H1 (cell line): ENCODE measurements at regions not wholly inside any gene's neighbourhood (a gene's known extent, or its start where the extent isn't known, plus 50 kb on each side); places are given as distances from the start of the nearest gene placed in this dataset.

Experiments used
- CTCF ChIA-PET: fragments of 300-600 bp; sonication (Branson Sonifier 250); formaldehyde crosslinking; loops from one replicate; lab custom pipeline; 2021; ENCODE audit not compliant: partially characterized antibody; lab: Charles Lee
- POLR2A ChIA-PET: fragments of 300-600 bp; sonication (Branson Sonifier 250); formaldehyde crosslinking; loops from one replicate; lab custom pipeline; 2021; ENCODE audit warnings: inconsistent platforms; ENCODE audit not compliant: partially characterized antibody; lab: Charles Lee
- DNase-seq, 2 experiments: peaks; one replicate each; pipeline versions ENCODE4 v3.0.0 to v3.0.0-alpha.2; 2010 to 2022; ENCODE audit warnings: low spot score in 2 of 2, low read depth in 1 of 2, mixed read lengths in 1 of 2
- FAIRE-seq: peaks from 2 replicates; lab custom pipeline; 2011; peaks lifted over from hg19 to GRCh38; lab: Jason Lieb, UNC
- H2AFZ ChIP-seq: 2 replicates; pipeline ENCODE4 v1.8.1; 2012; ENCODE audit warnings: low read length, inconsistent platforms
- H2AK5ac ChIP-seq: 2 replicates; pipeline ENCODE4 v1.6.1; 2013; ENCODE audit warnings: low read depth, low read length
- H2BK120ac ChIP-seq: replicated peaks from 2 replicates; pipeline ENCODE3; 2013; ENCODE audit warnings: low read depth, low read length, inconsistent platforms
- H2BK12ac ChIP-seq: 2 replicates; pipeline ENCODE4 v1.6.1; 2013; ENCODE audit warnings: low read depth, low read length
- H2BK15ac ChIP-seq: 2 replicates; pipeline ENCODE4 v1.6.1; 2013; ENCODE audit warnings: low read length
- H2BK20ac ChIP-seq: 2 replicates; pipeline ENCODE4 v1.6.1; 2013; ENCODE audit warnings: low read length
- H2BK5ac ChIP-seq: 2 replicates; pipeline ENCODE4 v1.6.1; 2013; ENCODE audit warnings: low read depth, low read length
- H3K14ac ChIP-seq: 2 replicates; pipeline ENCODE4 v1.6.1; 2013; ENCODE audit warnings: inconsistent platforms; ENCODE audit not compliant: insufficient read length
- H3K18ac ChIP-seq: 2 replicates; pipeline ENCODE4 v1.6.1; 2013; ENCODE audit warnings: low read length; ENCODE audit errors: extremely low read depth
- H3K23ac ChIP-seq: 2 replicates; pipeline ENCODE4 v1.6.1; 2013; ENCODE audit warnings: inconsistent platforms; ENCODE audit not compliant: insufficient read length
- H3K23me2 ChIP-seq: 2 replicates; pipeline ENCODE4 v1.6.1; 2013; ENCODE audit warnings: low read depth, low read length
- H3K27ac ChIP-seq: 2 replicates; pipeline ENCODE4 v1.6.1; 2011; ENCODE audit warnings: low read depth, low read length, inconsistent platforms
- H3K27me3 ChIP-seq, 4 experiments: replicated peaks in 1 of 4; 1 replicate in 1 of 4; 2 replicates in 3 of 4; pipeline versions ENCODE4 v1.6.1 to v1.8.1; 2011 to 2013; ENCODE audit warnings: low read length in 3 of 4, mild to moderate bottlenecking in 3 of 4, inconsistent platforms in 2 of 4, mixed read lengths in 2 of 4, moderate library complexity in 1 of 4; ENCODE audit not compliant: control insufficient read depth in 3 of 4, insufficient read depth in 3 of 4; ENCODE audit errors: extremely low read depth in 1 of 4
- H3K36me3 ChIP-seq, 4 experiments: 2 replicates each; pipeline versions ENCODE4 v1.6.1 to v1.8.1; 2011 to 2013; ENCODE audit warnings: mild to moderate bottlenecking in 4 of 4, low read length in 3 of 4, moderate library complexity in 2 of 4, control low read depth in 1 of 4, inconsistent platforms in 1 of 4; ENCODE audit not compliant: insufficient read depth in 4 of 4, control insufficient read depth in 2 of 4
- H3K4ac ChIP-seq: replicated peaks from 2 replicates; pipeline ENCODE3; 2013; ENCODE audit warnings: low read length, low read depth, mixed read lengths, inconsistent platforms; ENCODE audit not compliant: insufficient read length
- H3K4me1 ChIP-seq, 4 experiments: replicated peaks in 1 of 4; 1 replicate in 1 of 4; 2 replicates in 3 of 4; pipeline versions ENCODE4 v1.6.1 to v1.8.1; 2011 to 2013; ENCODE audit warnings: low read length in 3 of 4, inconsistent platforms in 2 of 4, mixed read lengths in 1 of 4; ENCODE audit not compliant: insufficient read depth in 4 of 4, control insufficient read depth in 3 of 4
- H3K4me2 ChIP-seq, 2 experiments: 2 replicates each; pipeline versions ENCODE4 v1.6.1 to v1.8.1; 2011 to 2013; ENCODE audit warnings: low read depth in 2 of 2, low read length in 2 of 2, control low read depth in 1 of 2, inconsistent platforms in 1 of 2, mild to moderate bottlenecking in 1 of 2; ENCODE audit not compliant: insufficient read depth in 1 of 2
- H3K4me3 ChIP-seq, 4 experiments: fragments of 200-600, 300-600 bp in 1 of 4; sonication (generic), shearing (Covaris generic), sonication (Bioruptor Twin) in 1 of 4; 2 replicates each; pipeline versions ENCODE4 v1.5.1 to v1.8.1; 2011 to 2016; ENCODE audit warnings: low read length in 4 of 4, low read depth in 3 of 4, control low read depth in 2 of 4, inconsistent platforms in 2 of 4, mild to moderate bottlenecking in 2 of 4, mixed read lengths in 1 of 4, moderate library complexity in 1 of 4; ENCODE audit not compliant: insufficient read depth in 2 of 4; ENCODE audit errors: extremely low read depth in 1 of 4
- H3K56ac ChIP-seq: replicated peaks from 2 replicates; pipeline ENCODE3; 2013; ENCODE audit warnings: low read depth, mild to moderate bottlenecking, mixed read lengths, low read length, inconsistent platforms; ENCODE audit not compliant: insufficient read length
- H3K79me1 ChIP-seq: 2 replicates; pipeline ENCODE4 v1.6.1; 2013; ENCODE audit warnings: low read depth, low read length, control low read depth
- H3K79me2 ChIP-seq, 2 experiments: 2 replicates each; pipeline versions ENCODE4 v1.6.1 to v1.8.1; 2012 to 2013; ENCODE audit warnings: low read length in 2 of 2, mild to moderate bottlenecking in 2 of 2, inconsistent platforms in 1 of 2; ENCODE audit not compliant: insufficient read depth in 2 of 2, control insufficient read depth in 1 of 2
- H3K9ac ChIP-seq, 4 experiments: replicated peaks in 1 of 4; 1 replicate in 1 of 4; 2 replicates in 3 of 4; pipeline versions ENCODE4 v1.6.1 to v1.8.1; 2011 to 2013; ENCODE audit warnings: low read depth in 3 of 4, low read length in 3 of 4, control low read depth in 2 of 4, mild to moderate bottlenecking in 2 of 4, moderate library complexity in 2 of 4, inconsistent platforms in 1 of 4; ENCODE audit errors: extremely low read depth in 1 of 4
- H3K9me3 ChIP-seq, 2 experiments: 2 replicates each; pipeline versions ENCODE4 v1.6.1 to v1.8.1; 2012 to 2013; ENCODE audit warnings: mild to moderate bottlenecking in 2 of 2, moderate library complexity in 2 of 2, control low read depth in 1 of 2, inconsistent platforms in 1 of 2, low read depth in 1 of 2, low read length in 1 of 2, mixed read lengths in 1 of 2; ENCODE audit not compliant: insufficient read depth in 2 of 2
- H4K20me1 ChIP-seq, 2 experiments: replicated peaks in 1 of 2; 2 replicates each; pipeline versions ENCODE3 to v1.8.1; 2011 to 2013; ENCODE audit warnings: inconsistent platforms in 2 of 2, low read length in 2 of 2, mild to moderate bottlenecking in 1 of 2; ENCODE audit not compliant: insufficient read depth in 2 of 2, control insufficient read depth in 1 of 2
- H4K5ac ChIP-seq: 2 replicates; pipeline ENCODE4 v1.6.1; 2013; ENCODE audit warnings: low read length, low read depth, mixed read lengths, inconsistent platforms; ENCODE audit not compliant: insufficient read length
- H4K8ac ChIP-seq: 2 replicates; pipeline ENCODE4 v1.8.0; 2013; ENCODE audit warnings: mild to moderate bottlenecking, moderate library complexity, low read length, inconsistent platforms; ENCODE audit not compliant: insufficient read depth; ENCODE audit errors: extremely low read depth
- H4K91ac ChIP-seq: replicated peaks from 2 replicates; pipeline ENCODE3; 2013; ENCODE audit warnings: low read length, mixed read lengths, inconsistent platforms; ENCODE audit not compliant: insufficient read length
- CHD1 ChIP-seq: IDR thresholded peaks from 2 replicates; pipeline ENCODE4 v1.6.1; 2012; ENCODE audit warnings: low read depth, low read length, improper control_type of control experiment
- WGBS, 2 experiments: shearing (Covaris generic) in 1 of 2; methylation state at CpG; one replicate each; pipeline versions ENCODE4 v1.1.6 to v1.1.7; 2013 to 2015; ENCODE audit warnings: low lambda C conversion rate in 2 of 2, mixed read lengths in 2 of 2, inconsistent platforms in 1 of 2, low coverage in 1 of 2, missing lambda C conversion rate in 1 of 2; ENCODE audit not compliant: insufficient replicate concordance in 2 of 2, insufficient coverage in 1 of 2, insufficient read length in 1 of 2; ENCODE audit errors: extremely low coverage in 1 of 2, missing lambda C conversion rate in 1 of 2; 5-methylcytosine and 5-hydroxymethylcytosine counted together
- TF ChIP-seq, protein P1 (sequence below): IDR thresholded peaks from 2 replicates; pipeline ENCODE4 v1.6.1; 2011; ENCODE audit warnings: low read length, improper control_type of control experiment
- TF ChIP-seq, protein P2 (sequence below): IDR thresholded peaks from 2 replicates; pipeline ENCODE4 v1.6.1; 2012; ENCODE audit warnings: low read length, inconsistent platforms

GRCh38 chr9:13878241-13878711 lies 435.7 kb downstream of the NFIB start:
- ChIA-PET POLR2A (no interaction called here), CTCF (interaction anchor here (1.5 kb wide), 1 partner anchor 16 kb away, joined by 3 read pairs; no protein-coding TSS in a partner anchor)
- Histone ChIP-seq H3K56ac (no peak overlapping the region), H3K23ac (no peak overlapping the region), H3K14ac (no peak overlapping the region), H3K4me3 (no peak overlapping the region), H4K8ac (no peak overlapping the region), H4K5ac (no peak overlapping the region), H3K36me3 (no peaks in the 10 kb centered on the region), H2AFZ (no peak overlapping the region), H2BK15ac (no peak overlapping the region), H2BK5ac (no peak overlapping the region), H3K9me3 (no peaks in the 10 kb centered on the region), H4K91ac (no peak overlapping the region), H3K79me2 (no peaks in the 10 kb centered on the region), H2BK20ac (no peak overlapping the region), H3K27ac (no peak overlapping the region), H2BK120ac (no peak overlapping the region), H4K20me1 (no peaks in the 10 kb centered on the region), H3K23me2 (no peaks in the 10 kb centered on the region), H3K27me3 (no peaks in the 10 kb centered on the region), H3K18ac (no peak overlapping the region)
- TF ChIP-seq, protein P1, sequence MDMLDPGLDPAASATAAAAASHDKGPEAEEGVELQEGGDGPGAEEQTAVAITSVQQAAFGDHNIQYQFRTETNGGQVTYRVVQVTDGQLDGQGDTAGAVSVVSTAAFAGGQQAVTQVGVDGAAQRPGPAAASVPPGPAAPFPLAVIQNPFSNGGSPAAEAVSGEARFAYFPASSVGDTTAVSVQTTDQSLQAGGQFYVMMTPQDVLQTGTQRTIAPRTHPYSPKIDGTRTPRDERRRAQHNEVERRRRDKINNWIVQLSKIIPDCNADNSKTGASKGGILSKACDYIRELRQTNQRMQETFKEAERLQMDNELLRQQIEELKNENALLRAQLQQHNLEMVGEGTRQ = no peak
- TF ChIP-seq, protein P2, sequence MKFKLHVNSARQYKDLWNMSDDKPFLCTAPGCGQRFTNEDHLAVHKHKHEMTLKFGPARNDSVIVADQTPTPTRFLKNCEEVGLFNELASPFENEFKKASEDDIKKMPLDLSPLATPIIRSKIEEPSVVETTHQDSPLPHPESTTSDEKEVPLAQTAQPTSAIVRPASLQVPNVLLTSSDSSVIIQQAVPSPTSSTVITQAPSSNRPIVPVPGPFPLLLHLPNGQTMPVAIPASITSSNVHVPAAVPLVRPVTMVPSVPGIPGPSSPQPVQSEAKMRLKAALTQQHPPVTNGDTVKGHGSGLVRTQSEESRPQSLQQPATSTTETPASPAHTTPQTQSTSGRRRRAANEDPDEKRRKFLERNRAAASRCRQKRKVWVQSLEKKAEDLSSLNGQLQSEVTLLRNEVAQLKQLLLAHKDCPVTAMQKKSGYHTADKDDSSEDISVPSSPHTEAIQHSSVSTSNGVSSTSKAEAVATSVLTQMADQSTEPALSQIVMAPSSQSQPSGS = no peak
- TF ChIP-seq CHD1 = no peak
- TF ChIP-seq, all 59 proteins: peak for 0
- DNase-seq (no peak), FAIRE-seq (no peak)
- Histone ChIP-seq H3K4me1 (no peaks in the 10 kb centered on the region), H3K4me2 (no peak overlapping the region), H3K9ac (no peak overlapping the region), H3K79me1 (no peaks in the 10 kb centered on the region), H3K4ac (no peak overlapping the region), H2BK12ac (no peak overlapping the region), H2AK5ac (no peak overlapping the region)
- 94% methylated on average over 3 of the region's 3 CpGs; no CpG with 5 or more reads in 1 of the 2 experiments for WGBS, 2 experiments
